Right ventricle myocardium superior (tissue), 1 donor: ENCODE measurements at regions not wholly inside any gene's neighbourhood (a gene's known extent, or its start where the extent isn't known, plus 50 kb on each side); places are given as distances from the start of the nearest gene placed in this dataset.
"Not testable (repeated sequence)": the region's sequence is repeated elsewhere in the genome, so short reads cannot be mapped to it uniquely, and the experiment has no call there.

Experiments
- ATAC-seq: fragments of 200-7000 bp; cut with Tn5 transposase; one replicate; pipeline ENCODE4 v1.9.1; 2020; ENCODE audit warnings: mild to moderate bottlenecking; ENCODE audit not compliant: poor library complexity
- DNase-seq: peaks from one replicate; pipeline ENCODE4 v3.0.0-alpha.2; 2020
- intact Hi-C: fragments of 100-400 bp; cut with DNase I; formaldehyde crosslinking; loops from one replicate; pipeline ENCODE4 v1.11.2; 2022
- donor health status: DM: no; HTN: yes; CAD: no; lungs with severe emphysema.

DNA sequence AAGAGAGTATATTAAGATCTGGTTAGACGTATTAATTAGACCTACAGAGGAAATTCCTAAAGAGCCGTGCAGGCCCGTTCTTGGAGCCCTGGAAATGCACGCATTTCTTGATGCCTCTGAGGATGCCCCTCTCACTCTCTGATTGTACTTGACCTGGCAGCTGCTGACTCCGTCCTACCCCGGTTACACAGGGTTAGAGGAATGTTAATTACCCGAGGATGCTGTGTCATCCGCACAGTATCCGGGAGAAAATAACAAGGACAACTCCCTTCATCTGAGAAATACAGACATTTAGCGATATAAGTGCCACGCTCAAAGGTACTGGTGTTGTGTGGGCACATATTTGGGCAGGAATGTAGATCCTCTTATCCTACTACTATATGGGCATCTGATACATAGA is 404.6 kb upstream of the FAT1 start:
- DNase-seq = no peak
- ATAC-seq = no peak
- intact Hi-C loops = no loop called here

DNA sequence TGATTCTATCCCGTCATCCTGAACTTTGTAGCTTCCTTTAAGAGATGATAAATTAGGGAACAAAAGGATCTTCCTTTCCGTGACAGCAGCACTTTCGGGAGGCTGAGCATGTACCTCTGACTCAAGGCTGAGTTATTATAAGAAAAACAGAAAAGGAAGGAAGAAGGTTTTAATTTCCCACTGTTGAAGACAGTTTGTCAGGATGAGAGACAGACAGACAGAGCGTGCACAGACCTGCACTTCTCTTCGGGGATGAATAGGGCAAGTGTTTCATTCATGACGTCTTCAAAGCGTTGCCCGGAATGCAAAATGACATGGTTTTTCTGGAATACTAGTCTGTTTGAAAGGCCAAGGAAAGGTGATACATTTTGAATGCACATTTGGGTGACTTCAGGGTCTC is 405.3 kb upstream of the FAT1 start:
- ATAC-seq (no peak), DNase-seq (no peak)
- intact Hi-C loops = no loop called here

DNA sequence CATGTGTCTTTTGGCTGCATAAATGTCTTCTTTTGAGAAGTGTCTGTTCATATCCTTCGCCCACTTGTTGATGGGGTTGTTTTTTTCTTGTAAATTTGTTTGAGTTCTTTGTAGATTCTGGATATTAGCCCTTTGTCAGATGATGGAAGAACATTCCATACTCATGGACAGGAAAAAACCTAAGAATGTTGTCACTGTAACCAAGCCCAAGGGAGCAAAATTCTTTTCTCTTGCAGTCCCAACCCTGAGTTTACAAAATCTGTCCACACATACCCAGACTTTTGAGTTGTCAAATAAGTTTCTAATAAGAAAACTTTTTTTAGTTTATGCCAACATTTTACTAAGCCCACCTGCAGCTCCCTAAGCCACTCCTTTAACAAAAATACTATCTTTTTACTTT is 408.2 kb upstream of the FAT1 start:
- ATAC-seq, intact Hi-C loops, DNase-seq: not testable (repeated sequence)

DNA sequence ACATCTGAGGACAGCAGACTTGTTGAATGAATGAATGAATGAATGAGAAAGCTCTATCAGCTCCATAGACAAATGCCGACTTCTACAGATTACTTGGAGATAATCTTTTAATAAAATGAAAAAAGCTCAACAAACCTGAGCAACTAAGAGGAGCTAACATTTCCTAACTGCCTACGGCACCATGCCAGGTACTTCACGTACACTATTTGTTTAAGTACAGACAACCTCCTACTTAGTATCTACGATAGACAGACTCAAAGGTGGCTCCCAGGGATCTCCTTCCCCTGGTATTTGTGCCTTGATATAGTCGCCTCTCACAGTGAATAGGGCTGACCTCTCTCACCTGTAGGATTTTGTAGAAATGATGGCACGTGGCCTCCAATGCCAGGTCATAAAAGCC is 412.2 kb upstream of the FAT1 start:
- ATAC-seq (no peak), DNase-seq (no peak)
- intact Hi-C loops = no loop called here

DNA sequence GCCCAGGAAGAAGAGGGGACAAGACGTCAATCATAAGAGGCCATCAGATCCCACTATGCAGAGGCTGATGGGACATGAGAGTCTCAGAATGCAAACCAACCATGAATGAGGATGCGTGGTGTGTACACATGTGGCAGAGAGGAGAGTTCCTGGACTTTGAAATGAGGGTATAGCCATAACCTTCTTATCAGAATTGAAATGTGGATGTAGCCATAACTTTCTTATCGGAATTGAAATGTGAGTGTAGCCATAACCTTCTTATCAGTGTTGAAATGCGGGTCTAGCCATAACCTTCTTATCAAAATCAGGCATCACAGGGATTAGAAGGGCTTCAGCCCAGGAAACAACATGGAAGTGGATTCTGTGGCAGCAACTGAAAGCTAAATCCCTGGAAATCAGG is 415.5 kb upstream of the FAT1 start:
- DNase-seq = no peak
- intact Hi-C loops = no loop called here
- ATAC-seq = no peak

DNA sequence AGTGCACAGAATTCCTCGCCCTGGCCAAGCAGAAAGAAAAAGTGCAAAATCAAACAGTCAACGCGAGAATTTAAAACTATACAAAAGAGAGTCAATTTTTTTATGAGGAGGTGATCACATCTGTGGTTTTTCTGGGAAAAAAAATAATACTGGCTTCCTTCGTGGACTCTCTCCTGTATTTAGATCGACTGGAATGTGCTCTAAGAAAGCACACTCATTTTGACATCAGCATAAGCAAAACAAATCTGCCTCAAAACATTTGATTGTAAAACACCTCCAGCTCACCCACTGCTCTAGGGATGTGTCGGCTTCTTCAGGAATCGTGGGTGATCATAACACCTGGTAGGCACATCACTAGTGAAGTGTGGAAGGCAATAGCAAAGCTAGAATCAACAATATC is 417.4 kb upstream of the FAT1 start:
- intact Hi-C loops = no loop called here
- ATAC-seq = no peak
- no peak for DNase-seq

DNA sequence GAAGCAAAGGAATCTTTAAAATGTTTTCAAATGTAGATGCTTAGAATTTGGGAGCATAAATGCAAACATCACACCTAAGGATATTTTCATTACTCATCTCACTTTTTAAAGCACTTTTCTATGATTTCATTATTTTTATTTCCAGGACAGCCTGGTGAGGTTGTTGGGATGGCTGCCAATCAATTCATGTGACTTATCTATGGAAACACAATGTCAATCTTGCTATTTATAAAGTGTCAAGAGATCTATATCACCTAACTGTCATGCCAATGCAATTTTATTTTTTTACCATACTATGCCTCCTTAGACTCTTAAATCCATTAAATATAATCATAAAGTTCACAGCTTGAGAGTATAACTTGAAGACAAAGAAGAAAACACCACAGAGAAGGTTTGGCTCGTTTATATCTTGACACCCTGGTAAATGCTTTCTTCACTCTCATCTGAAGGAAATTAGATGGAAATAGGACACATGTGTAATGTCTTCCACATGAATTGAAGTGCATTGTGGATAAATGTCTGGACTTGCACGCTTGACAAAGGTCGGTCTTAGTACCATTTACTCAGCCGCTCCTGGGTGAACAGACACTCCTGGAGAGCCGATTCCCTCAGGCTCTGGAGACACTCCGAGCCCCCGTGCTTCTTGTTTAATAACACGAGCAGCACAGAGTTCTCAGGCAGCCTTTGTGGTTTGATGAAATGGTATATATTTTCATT is 425.7 kb upstream of the FAT1 start:
- intact Hi-C loops = no loop called here

DNA sequence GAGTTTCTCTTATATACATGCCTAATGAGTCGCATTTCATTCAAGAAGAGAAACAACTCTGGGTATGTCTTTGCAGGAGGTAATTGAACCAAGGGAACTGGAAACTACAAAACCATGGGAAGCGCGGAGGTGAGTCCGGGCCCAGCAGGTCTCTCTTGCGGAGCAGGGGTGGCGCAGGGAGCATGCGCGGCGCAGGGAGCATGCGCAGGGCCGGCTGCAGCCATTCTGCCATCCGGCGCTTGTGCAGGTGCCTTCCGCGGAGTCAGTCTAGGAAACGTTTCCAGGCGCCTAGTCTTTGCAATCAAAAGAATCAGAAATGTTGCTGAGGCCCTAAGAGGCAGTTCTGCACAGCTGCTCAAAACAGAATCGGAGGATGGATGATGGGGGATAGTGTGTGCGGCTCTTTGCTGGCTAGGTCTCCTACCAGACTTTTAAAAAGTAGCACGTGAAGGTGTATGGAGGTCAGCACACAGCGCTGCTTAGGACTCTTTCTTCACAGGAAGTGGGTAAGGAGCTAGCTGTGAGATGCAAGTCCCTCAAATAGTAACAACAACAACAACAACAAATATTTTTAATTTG is 433.8 kb upstream of the FAT1 start:
- DNase-seq = no peak
- intact Hi-C loops = no loop called here
- no peak for ATAC-seq

More for the DNA sequence above, 425.7 kb upstream of the FAT1 start:
- ATAC-seq (no peak), DNase-seq (no peak)

DNA sequence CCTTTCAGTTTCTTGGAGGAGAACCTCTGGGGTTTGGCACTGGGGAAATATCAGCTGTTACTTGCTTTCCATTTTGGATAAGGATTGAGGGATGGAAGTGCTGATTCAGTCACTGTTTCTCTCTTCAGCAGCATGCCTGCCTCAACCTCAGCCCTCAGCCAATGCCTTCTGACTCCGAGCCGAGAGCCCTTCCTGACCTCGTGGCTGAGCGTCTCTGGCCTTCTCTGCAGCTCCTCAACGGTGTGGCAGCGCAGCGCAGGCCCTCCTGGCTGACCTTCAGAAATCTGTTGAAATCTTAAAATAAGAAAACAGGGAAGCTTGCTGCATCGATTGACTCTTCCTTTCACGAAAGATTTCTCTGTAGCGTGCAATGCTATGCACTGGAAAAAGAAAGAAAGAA is 434.3 kb upstream of the FAT1 start:
- intact Hi-C loops = no loop called here
- DNase-seq = no peak
- ATAC-seq = no peak

DNA sequence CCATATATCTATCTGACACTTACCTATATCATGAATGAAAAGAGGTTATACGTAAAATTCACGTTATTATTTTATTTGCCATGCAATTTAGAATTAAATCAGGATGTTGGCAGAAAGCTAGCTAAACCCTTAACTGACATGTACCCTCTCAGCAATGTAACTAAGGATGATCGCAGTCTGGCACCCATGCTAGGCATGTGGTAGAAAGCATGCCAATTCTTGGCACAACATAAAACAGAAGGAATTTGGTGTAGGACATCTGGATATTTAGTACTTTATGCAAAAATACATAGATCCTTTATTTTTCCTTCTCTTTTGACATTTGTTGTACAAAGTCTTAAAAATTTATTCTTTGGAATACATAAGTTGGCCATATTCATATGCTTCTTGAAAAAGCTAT is 436.8 kb upstream of the FAT1 start:
- ATAC-seq (no peak), DNase-seq (no peak)
- intact Hi-C loops = no loop called here

DNA sequence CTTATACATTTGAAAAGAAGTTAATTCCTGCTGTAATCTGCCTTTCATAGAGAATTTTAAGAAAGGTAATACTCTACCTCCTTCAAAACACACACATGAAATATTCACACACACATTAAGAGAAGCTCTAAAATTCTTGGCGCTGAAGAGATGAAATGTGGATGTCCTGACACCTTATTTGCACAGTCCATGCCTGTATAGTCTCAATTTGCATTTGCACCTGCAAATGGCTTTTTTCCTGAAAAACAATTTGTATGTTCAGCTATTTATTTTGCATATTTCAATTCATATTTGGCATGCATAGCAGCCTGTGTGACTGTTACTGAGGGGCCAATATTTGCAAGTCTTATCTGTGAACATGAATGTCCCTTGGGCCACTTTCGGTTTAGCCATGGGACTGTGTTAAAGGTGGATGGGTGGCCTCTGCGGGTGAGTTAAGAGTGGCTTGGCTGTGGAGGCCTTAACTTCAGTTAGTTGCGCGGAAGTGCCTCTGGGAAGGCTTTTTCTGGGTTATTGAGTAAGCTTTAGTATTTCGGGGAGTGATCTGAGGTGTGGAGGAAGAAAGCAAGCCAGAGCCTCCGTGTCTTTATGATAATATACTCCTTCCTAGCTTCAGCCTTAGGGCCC is 443.3 kb upstream of the FAT1 start:
- DNase-seq (no peak), ATAC-seq (no peak)
- intact Hi-C loops = no loop called here

DNA sequence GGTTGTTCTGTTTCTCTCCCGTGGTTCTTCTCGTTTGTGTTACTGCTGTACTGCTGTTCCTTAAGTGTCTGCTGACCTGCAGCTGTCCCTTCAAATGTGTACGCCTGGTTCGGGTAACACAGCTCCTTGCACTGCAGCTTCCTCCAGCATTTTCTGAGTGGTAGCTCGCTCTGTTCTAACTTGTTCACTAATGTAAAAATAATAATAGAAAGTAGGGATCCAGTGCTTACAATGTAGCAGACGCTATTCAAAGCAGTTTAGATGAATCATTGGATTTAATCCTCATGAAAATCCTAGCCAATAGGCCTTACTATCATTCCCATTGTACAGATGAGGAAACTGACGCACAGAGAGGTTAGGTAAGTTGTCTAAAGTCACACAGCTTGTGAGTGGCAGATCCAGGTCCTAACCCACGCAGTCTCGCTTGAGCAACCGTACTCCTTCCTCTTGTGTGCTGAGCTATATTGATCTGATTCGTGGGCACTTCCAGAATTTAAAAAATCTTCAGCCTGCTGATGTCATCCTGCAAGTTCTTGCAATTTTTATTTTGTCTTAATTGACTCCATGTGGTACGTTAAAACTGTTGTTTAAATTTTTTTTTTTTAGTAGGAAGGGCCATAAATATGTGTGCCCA is 448.2 kb upstream of the FAT1 start:
- no peak for DNase-seq
- intact Hi-C loops = no loop called here
- no peak for ATAC-seq

DNA sequence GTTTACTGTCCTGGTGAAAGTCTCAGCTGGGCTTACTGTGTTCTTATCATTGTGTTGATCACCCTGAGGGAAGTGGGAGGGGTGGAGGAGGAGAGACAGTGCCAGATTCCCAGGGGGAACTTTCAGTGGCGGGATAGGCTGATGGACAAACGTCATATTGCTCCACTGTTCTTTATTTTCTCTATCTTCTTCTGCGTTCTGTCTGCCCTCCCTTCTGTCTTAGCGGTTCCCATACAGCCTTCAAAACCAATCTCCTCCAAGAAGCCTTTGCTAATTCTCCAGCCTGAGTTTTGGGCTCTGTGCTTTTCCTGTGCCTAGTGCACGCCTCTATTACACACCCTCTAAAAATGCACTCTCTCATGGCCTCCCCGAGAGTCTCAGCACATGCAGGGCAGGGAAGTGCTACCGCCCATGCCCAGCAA is 448.7 kb upstream of the FAT1 start:
- ATAC-seq (no peak), DNase-seq (no peak)
- intact Hi-C loops = no loop called here

DNA sequence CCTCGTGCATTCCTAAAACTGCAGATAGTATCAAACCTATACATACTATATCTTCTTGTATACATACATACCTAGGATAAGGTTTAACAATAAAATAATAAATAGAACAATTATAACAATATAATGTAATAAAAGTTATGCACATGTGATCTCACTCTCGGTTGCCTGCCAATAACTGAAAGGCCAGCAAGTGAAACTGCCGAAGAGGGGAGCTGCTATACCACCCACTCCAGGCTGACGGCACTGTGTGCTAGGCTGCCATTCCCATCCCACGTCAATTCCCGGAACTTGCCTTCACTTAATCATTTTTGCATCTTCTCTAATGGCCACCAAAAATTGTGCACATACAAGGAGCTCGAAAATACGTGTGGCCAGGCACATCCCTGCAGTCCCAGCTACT is 451.1 kb upstream of the FAT1 start:
- intact Hi-C loops = loop anchor here (5.0 kb wide), 1 partner anchor 447 kb away; no protein-coding TSS in a partner anchor
- no peak for DNase-seq
- no peak for ATAC-seq

DNA sequence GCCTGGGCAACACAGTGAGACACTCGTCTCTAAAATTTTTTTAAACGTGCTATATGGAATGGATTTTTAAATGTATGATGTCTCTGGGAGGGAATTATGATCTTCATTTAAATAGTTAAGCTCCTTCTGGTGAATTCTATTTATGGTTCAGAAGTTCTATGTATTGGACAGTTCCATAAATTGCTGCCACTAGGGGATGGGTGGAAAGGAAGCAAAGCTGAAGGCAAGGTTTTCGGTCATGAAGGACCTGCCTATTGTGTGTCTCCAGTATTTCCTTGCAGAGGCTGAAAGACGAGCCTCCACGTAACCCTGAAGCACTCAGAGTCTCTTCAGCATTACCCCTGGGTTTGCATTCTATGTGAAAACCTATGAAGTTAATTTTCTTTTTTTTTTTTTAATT is 451.5 kb upstream of the FAT1 start:
- intact Hi-C loops = loop anchor here (5.0 kb wide), 1 partner anchor 448 kb away; no protein-coding TSS in a partner anchor
- ATAC-seq = no peak
- no peak for DNase-seq

DNA sequence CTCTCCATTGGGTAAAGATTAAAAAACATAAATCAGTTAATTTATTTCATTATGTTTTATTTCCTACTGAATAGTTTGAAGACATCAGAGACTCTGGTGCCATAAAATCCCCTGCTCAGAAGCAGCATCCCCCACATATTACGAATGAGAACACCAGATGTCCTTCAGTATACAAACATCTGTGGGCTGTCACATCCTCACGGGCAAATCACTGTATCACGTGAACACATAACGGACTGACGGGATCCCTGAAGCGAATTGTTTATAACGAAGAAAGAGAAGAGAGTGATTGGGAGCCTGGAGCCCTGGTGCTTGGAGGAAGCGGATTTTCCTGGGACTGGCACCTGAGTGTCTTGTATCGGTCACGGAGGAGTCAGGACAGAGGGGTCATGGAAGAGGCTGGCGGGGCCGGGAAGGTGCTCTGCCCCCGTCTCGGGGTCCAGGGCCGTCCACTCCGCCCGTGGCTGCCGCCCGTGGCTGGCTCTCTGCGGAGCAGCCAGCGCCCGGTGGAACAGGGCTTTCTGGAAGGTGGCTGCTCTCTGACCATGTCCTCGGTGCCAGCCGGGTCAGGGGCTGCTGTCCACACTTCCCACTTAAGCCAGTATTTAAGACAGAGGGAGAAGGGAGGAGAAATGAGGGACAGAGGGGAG is 452.7 kb upstream of the FAT1 start:
- no peak for ATAC-seq
- DNase-seq = no peak
- intact Hi-C loops = loop anchor here (5.0 kb wide), 1 partner anchor 449 kb away; no protein-coding TSS in a partner anchor

DNA sequence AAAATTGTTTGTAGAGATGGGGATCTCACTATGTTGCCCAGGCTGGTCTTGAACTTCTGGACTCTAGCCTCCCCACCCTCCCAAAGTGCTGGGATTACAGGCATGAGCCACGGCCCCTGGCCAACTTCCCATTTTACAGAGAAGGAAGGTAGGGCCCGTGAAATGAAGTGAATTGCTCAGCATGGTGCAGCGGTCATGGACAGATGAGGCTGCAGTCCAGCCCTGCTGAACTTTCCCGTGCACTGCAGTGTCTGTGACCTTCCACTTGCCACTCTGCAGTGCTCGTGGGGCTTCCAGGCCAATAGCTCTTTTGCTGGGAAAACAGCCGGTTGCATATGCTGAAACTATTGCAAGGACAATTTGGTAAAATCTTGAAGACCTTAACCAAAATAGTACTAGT is 454.4 kb upstream of the FAT1 start:
- DNase-seq (no peak), ATAC-seq (no peak)
- intact Hi-C loops = loop anchor here (5.0 kb wide), 1 partner anchor 451 kb away; no protein-coding TSS in a partner anchor

DNA sequence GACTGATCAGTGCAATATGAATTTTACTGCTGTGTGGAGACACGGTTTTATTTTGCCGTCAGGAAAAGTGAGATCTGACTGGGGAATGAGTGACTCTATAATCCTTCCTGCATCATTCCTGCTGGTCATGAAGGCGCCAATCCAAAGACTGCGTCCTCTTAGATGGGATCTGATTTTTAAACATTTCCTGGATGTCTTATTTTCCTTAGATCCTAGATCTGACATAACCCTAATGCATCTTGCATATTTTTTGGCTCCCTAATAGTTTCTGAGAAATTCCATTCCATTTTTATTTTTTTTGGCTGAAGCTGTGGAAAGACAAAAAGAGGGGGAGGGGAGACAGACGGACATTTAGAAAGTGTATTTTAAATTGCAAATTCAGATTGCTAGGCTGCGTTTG is 454.9 kb upstream of the FAT1 start:
- ATAC-seq (peak; percentile 25), DNase-seq (no peak)
- intact Hi-C loops = loop anchor here (5.0 kb wide), 1 partner anchor 451 kb away; no protein-coding TSS in a partner anchor
